ENCODE measurements at regions not wholly inside any gene's neighbourhood (a gene's known extent, or its start where the extent isn't known, plus 50 kb on each side); places are given as distances from the start of the nearest gene placed in this dataset.

- TF ChIP-seq POLR2AphosphoS5 (IDR thresholded peaks at IDR 0.05) (no peak), MXI1 (conservative IDR thresholded peaks at IDR 0.05; ENCODE audit: poor library complexity, severe bottlenecking) (no peak)
- TF ChIP-seq, protein P1, sequence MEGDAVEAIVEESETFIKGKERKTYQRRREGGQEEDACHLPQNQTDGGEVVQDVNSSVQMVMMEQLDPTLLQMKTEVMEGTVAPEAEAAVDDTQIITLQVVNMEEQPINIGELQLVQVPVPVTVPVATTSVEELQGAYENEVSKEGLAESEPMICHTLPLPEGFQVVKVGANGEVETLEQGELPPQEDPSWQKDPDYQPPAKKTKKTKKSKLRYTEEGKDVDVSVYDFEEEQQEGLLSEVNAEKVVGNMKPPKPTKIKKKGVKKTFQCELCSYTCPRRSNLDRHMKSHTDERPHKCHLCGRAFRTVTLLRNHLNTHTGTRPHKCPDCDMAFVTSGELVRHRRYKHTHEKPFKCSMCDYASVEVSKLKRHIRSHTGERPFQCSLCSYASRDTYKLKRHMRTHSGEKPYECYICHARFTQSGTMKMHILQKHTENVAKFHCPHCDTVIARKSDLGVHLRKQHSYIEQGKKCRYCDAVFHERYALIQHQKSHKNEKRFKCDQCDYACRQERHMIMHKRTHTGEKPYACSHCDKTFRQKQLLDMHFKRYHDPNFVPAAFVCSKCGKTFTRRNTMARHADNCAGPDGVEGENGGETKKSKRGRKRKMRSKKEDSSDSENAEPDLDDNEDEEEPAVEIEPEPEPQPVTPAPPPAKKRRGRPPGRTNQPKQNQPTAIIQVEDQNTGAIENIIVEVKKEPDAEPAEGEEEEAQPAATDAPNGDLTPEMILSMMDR (IDR thresholded peaks at IDR 0.05; ENCODE audit: poor library complexity, severe bottlenecking): no peak
These were observed 155.4 kb downstream of the AACS start for GRCh38 chr12:125220404-125221273.
